ENCODE measurements at regions not wholly inside any gene's neighbourhood (a gene's known extent, or its start where the extent isn't known, plus 50 kb on each side); places are given as distances from the start of the nearest gene placed in this dataset.
"Not testable (repeated sequence)": the region's sequence is repeated elsewhere in the genome, so short reads cannot be mapped to it uniquely, and the experiment has no call there.

GRCh38 chr5:124873188-124873587, 126.7 kb upstream of the ZNF608 start:
- DNase-seq: no peak

GRCh38 chr5:124873713-124874112, 127.3 kb upstream of the ZNF608 start:
- no peak for DNase-seq

GRCh38 chr5:124876566-124876965, 130.1 kb upstream of the ZNF608 start:
- no peak for DNase-seq

GRCh38 chr5:124876983-124877382, 130.5 kb upstream of the ZNF608 start:
- no peak for DNase-seq

GRCh38 chr5:124877501-124878146, 131.2 kb upstream of the ZNF608 start:
- no peak for DNase-seq

- DNase-seq: no peak
These were observed 132.3 kb upstream of the ZNF608 start for GRCh38 chr5:124878583-124879342.

- DNase-seq: no peak
These were observed 134.7 kb upstream of the ZNF608 start for GRCh38 chr5:124880903-124881697.

GRCh38 chr5:124883681-124884080, 137.2 kb upstream of the ZNF608 start:
- no peak for DNase-seq

- DNase-seq: no peak
These were observed 137.7 kb upstream of the ZNF608 start for GRCh38 chr5:124884114-124884513.

- DNase-seq: no peak
These were observed 139.1 kb upstream of the ZNF608 start for GRCh38 chr5:124885490-124885889.

- no peak for DNase-seq
These were observed 140.8 kb upstream of the ZNF608 start for GRCh38 chr5:124887223-124887622.

GRCh38 chr5:124888050-124888506, 141.6 kb upstream of the ZNF608 start:
- DNase-seq: peak; percentile 22

- no peak for DNase-seq
These were observed 142.4 kb upstream of the ZNF608 start for GRCh38 chr5:124888622-124889485.

GRCh38 chr5:124889486-124889825, 143.0 kb upstream of the ZNF608 start:
- DNase-seq: no peak

GRCh38 chr5:124889850-124890249, 143.4 kb upstream of the ZNF608 start:
- DNase-seq: no peak

- not testable (repeated sequence) for DNase-seq
These were observed 144.0 kb upstream of the ZNF608 start for GRCh38 chr5:124890442-124890841.

- DNase-seq: no peak
These were observed 144.7 kb upstream of the ZNF608 start for GRCh38 chr5:124891179-124891578.

- DNase-seq: no peak
These were observed 145.9 kb upstream of the ZNF608 start for GRCh38 chr5:124892185-124892848.

GRCh38 chr5:124894541-124894940, 148.1 kb upstream of the ZNF608 start:
- no peak for DNase-seq

- no peak for DNase-seq
These were observed 148.8 kb upstream of the ZNF608 start for GRCh38 chr5:124895236-124895635.

GRCh38 chr5:124901081-124901480, 154.6 kb upstream of the ZNF608 start:
- no peak for DNase-seq
